Activated CD4-positive, alpha-beta T cell treated with anti-CD3 and anti-CD28 coated beads for 48 hours (primary cell): ENCODE measurements at regions not wholly inside any gene's neighbourhood (a gene's known extent, or its start where the extent isn't known, plus 50 kb on each side); places are given as distances from the start of the nearest gene placed in this dataset.

ENCODE experiments used
- DNase-seq: peaks from one replicate; pipeline ENCODE4 v3.0.0-alpha.2; 2020

DNA sequence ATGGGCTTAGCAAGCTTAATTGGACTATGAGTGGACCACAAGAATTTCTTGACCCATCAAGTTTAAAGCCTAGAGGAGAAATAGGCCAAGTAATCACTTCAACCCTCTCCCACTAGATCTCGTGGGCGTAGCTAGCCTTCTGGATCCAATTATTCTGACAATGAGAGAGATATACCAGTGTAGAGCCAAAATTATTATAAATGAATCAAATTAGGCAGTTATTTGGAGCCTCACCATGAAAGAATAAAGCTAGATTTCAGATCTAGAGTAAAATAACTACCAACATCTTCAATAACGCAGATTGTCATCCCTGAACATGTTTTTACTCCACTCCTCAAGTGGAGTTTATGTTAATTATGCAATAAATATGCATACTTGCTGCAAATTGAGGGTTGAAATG, 143.9 kb upstream of the CDH20 start:
- no peak for DNase-seq

DNA sequence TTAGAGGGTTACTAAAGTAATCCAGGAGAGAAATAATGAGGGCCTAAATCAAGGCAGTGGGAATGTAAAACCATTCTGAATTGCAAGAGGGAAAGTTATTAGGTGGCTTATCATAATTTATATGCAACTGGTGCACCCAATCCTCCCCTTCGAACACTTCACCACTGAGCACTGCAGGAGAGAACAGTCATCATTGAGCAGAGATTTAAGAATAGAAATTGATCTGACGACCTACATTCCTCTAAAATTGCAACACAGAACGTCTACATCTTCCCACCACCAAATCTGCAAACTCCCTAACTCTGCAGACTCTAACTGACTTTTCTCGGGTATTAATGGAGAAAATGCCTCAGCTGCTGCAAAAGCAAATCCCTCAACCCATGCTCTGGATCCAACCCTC, 138.5 kb upstream of the CDH20 start:
- no peak for DNase-seq

DNA sequence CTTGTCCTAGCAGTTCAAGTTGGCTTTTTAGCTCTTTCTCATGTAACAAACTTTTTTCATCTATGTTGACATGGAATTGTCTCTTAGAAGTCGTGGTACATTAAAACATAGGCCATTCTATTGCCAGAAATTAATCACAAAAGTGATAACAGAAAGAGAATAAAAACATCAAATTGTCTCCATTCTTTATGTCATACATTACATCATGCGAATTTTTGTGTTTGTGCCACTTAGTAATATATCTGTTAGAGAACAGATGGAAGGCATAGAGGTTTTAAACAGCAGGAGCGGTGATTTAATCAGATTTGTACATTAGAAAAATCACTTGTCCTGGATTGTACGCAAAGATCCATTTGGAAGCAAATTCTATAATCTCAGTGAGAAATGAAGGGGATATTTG, 136.5 kb upstream of the CDH20 start:
- DNase-seq, result no peak

DNA sequence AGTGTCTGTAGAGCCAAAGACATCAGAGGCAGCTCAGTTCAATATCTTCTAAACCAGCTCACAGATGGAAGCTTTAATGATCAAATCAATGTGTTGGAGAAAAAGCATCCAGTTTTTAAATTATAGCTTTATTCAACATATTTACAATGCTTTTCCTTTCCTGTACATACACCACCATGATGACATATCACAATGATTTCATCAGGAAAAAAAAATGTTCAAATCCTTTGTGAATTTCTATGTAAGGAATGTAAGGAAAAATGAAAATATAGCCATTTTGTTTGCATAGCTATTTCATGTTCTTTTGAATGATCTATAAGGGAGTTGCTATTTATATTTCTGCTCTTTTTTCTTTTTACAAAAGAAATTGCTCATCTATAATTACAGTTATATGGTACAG, 134.7 kb upstream of the CDH20 start:
- no peak for DNase-seq

DNA sequence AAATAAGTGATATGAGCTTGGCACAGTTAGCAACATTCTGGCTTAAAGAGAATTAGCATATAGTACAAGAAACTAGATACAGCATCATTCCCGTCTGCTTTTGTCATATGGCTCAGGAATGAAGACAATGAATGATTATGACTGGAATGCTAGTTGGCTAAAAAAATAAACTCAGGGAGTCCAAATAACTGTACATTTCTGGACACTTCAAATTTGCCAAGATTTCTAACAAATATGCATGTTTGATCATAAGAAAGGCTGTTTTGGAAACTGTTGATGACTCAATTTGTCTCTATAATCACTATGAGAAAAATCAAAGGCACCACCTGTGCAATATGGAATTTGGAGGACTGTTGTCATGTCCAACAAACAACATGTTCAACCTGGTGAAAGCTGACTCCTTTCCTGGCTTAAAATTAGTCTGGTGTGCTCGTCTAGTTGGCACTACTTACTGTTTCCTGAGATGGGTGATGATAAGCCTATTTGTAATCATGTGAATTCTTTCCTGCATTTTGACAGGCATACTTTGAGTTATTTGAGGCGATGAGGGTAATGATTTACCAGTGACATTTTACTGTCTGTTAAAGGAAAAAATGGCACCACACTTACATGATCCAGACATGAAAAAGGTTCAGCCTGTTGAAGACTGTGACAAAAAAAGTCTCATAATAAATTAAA, 133.9 kb upstream of the CDH20 start:
- DNase-seq, result no peak

GRCh38 chr18:61201511-61201910, 131.7 kb upstream of the CDH20 start:
- no peak for DNase-seq

DNA sequence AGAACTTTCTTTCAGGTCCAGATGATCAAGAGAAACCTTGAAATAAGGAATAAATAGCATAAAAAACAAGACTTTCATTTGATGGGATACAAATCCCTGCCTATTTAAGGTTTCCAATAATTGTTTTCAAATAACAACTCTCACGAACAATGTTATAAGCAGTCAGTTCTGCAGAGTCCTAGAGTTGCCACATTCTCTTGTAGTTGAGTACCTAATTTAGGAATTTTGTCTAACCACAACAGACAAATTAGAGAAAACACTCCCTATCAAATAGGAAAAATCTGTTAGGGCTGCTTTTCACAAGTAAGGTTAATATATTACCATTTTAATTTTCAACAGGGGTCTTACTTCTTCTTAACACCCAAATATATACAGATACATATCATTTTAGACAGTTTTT, 130.1 kb upstream of the CDH20 start:
- no peak for DNase-seq

- no peak for DNase-seq
Observed at GRCh38 chr18:61209801-61210200, 123.4 kb upstream of the CDH20 start.

- DNase-seq, result no peak
Observed at GRCh38 chr18:61216051-61216450, 117.2 kb upstream of the CDH20 start.

DNA sequence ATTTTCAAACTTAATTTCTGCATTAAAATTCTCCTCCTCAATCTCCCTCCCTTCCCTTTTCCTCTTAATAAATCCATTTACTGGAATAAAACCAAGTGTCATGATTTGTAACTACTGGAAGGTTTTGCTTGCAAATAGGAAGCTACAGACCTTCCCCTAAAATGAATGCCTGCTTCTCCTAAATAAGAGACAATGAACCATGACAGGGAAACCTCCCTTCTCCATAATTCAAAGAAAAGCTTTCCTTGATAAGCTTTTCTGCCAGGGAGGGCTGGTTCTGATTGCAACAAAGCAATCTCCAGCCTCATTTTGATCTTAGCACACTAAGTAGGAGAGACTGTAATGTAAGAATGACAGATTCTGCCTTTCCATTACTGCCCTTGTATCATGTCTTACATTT, 111.0 kb upstream of the CDH20 start:
- no peak for DNase-seq

DNA sequence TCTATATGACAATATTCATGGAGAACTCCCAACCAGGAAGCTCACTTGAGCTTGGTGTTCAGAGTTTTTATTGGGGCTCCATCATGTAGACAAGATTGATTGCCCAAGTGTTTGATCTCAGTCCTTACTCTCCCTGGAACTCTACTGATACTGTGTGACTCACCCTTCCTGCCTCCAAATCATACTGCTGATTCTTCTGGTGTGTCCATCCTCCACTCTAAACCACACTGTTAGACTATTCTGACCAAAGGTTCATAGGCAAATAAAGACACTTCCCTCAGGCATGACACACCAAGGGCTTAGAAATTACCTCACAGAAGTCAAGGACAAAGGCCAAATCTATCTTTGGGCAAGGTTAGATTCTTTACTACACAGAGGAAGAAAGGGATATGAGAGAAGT, 107.9 kb upstream of the CDH20 start:
- no peak for DNase-seq

DNA sequence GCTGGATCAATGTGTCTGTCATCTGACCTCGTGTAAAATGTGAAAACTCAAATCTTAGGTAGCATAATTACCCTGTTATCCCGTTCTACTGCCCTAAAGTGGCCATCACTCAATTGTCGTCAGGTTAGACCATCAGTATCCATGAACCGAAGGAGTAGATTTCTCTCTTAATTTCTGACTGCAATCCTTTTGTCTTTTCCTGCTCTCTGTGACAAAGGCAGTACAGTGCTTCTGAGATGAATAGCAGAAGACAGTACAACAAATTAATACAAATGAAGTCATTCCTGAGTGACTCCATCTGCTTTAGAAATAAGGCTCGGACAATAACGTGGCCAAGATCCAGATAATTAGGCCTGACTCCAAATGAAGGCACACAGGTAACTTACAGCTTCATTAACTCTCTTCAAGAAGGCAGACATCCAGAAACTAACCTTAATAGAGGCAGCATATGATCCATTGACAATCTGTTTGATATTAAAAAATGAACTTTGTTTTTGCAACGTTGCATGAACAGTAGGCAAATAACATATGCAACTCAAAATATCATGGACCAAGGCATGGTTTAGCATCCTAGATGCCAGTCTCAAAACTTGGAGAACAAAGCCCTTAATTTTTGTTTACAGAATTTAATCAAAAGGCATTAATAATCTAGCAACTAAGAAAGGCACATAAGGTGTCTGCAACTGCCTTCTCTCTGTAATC, 96.7 kb upstream of the CDH20 start:
- DNase-seq, result no peak

DNA sequence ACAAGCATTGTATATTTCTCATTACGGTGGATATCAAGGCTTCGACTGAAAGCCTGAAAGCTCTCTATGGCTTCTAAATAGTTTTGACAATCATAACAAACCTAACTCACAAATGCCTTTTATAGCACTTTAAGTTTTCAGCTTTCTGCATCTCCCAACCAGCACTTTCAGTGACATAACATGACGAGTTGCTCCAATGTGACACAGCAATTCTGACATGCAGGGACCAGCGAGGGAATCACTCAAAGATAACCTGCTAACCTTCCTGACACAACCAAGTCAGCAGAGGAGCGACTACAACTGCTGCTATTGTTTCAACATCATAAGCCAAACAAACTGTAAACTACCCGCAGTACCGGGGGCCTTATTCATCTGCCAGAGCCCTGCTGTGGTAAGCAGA, 95.7 kb upstream of the CDH20 start:
- DNase-seq, result no peak

GRCh38 chr18:61239051-61239450, 94.2 kb upstream of the CDH20 start:
- no peak for DNase-seq

DNA sequence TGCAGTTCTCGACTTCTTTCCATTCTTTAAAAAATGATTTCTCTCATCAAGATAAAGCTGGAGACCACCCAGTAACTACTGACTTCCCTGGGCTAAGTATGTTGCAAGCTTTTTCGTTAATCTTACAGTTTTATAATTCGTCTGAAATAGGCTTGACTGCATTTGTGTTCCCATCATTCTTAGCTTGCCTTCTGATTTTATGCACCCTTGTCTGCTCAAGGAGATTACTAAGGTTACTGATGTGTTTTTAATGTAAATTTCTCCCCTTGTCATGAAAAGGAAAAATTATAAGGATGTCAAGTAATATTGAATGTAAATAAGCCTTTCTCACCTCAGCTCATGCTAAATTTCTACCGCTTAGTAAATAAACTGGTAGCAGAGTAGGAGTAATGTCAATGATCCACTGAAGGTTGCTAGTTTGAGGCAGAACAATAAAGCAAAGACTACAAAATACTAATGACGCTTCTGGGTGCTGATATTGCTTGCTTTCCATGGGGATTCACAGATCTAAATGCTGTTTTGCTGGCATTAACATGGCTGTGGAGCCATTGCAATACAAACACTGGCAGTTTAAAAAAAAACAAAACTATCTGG, 91.9 kb upstream of the CDH20 start:
- no peak for DNase-seq

GRCh38 chr18:61244632-61245031, 88.6 kb upstream of the CDH20 start:
- DNase-seq, result no peak

DNA sequence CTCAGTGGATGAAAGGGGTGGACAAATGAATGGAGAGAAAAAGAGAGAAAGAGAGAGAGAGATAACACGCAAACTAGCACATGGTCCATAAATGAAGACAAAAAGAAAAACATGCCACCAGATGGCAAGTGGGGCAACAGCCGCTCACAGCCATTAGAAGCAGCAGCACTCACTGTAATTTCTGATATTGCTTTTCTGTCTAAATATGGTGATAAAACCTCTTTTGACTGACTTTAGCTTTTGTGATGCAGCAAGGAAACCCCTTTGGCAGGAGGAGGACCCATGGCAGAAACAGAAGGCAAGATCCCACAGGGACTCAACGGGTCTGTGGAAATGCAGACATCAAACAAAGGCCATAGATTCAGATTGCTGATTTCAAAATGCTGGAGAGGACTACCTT, 88.0 kb upstream of the CDH20 start:
- no peak for DNase-seq

DNA sequence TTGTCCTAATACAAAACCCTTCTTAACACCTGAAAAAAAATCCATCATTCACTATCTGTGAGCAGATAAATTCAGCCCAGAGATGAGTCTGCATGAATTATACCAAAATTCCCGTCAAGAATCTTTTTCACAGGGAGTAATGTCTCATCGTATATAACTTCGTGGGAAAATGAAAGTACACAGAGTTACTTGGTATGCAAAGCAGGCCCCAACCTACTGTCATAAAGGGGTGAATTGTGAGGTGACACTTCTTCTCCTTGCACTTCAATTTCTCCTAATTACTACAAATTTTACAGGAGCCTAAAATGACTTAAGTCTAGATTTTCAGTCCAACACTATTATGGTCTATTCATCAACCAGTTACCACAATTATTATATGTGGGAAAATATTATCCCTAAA, 84.6 kb upstream of the CDH20 start:
- DNase-seq, result no peak

DNA sequence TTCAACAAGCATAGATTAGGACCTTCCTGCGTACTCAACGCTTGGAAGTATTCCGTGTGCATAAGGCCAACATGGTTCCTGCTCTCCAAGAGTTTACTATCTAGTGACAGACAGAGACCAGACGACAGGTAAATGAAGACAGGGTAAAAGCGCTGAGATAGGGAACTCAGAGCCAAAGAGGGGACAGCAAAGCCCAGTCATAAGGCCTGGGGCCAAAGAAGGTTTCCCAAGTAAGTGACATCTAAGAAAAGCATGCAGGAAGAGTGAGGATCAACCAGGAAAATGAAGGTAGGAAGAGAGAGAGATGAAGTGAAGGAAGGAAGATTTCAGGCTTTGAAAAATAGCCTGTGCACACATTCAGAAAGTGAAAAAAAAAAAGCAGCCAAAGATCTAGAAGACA, 76.9 kb upstream of the CDH20 start:
- no peak for DNase-seq

DNA sequence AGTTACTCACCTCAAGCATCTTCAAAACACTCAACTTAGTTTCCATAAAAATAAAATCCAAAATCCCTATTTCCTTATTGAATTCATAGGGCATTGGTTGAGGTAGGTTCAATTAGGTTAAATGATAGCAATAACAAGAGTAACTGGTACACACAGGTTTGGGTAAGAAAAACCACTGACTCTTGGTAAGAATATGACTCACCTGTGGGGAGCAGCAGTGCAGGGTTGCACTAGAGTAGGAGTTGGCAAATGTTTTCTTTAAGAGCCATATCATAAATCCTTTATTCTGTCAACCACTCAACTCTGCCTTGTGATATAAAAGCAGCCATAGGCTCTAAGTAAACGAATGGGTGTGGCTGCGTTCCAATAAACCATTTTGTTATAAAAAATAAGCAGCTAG, 71.4 kb upstream of the CDH20 start:
- no peak for DNase-seq

DNA sequence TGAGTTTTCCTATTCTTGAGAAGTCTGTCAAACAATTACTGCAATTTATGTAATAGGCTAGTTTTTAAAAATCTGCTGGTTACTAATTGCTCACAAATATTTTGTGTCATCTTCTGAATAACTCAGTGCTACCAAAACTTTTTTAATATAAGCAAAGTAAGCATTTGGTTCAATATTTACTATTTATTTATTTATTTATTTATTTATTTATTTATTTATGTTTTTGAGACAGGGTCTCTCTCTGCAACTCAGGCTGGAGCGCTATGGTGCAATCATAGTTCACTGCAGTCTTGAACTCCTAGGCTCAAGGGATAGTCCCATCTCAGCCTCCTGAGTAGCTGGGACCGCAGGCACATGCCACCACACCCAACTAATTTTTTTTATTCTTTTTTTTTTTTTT, 60.4 kb upstream of the CDH20 start:
- DNase-seq, result no peak

DNA sequence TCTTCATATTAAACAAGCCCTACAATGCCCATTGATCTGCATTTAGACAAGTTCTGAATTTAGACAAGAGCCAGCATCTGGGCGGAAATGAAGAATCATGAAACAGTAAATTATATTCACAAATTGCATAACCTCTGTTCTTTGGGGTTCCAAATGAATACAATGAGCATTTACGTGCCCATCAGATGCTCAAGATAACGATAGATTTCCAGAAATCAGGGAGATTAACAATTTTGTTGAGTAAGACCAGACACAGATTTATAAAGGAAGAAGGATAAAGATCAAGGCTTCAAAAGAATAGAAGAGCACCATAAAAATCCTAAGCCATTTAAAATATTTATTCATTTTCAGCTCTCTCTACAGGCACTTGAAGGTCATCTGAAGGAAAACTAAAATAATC, 59.7 kb upstream of the CDH20 start:
- DNase-seq, result no peak

GRCh38 chr18:61274416-61274960, 58.7 kb upstream of the CDH20 start:
- no peak for DNase-seq

- DNase-seq, result no peak
Observed at GRCh38 chr18:61277808-61278207, 55.4 kb upstream of the CDH20 start.
